ENCODE measurements at regions not wholly inside any gene's neighbourhood (a gene's known extent, or its start where the extent isn't known, plus 50 kb on each side); places are given as distances from the start of the nearest gene placed in this dataset.

- TF ChIP-seq EP300 (conservative IDR thresholded peaks at IDR 0.05; ENCODE audit: poor library complexity, severe bottlenecking) = no peak
- TF ChIP-seq, protein P1, sequence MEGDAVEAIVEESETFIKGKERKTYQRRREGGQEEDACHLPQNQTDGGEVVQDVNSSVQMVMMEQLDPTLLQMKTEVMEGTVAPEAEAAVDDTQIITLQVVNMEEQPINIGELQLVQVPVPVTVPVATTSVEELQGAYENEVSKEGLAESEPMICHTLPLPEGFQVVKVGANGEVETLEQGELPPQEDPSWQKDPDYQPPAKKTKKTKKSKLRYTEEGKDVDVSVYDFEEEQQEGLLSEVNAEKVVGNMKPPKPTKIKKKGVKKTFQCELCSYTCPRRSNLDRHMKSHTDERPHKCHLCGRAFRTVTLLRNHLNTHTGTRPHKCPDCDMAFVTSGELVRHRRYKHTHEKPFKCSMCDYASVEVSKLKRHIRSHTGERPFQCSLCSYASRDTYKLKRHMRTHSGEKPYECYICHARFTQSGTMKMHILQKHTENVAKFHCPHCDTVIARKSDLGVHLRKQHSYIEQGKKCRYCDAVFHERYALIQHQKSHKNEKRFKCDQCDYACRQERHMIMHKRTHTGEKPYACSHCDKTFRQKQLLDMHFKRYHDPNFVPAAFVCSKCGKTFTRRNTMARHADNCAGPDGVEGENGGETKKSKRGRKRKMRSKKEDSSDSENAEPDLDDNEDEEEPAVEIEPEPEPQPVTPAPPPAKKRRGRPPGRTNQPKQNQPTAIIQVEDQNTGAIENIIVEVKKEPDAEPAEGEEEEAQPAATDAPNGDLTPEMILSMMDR (IDR thresholded peaks at IDR 0.05; ENCODE audit: poor library complexity, severe bottlenecking) = no peak
These were observed 802.7 kb downstream of the RNF144A start for GRCh38 chr2:7719876-7720275.

Data from neural cell (in vitro differentiated cells).